ENCODE measurements at regions not wholly inside any gene's neighbourhood (a gene's known extent, or its start where the extent isn't known, plus 50 kb on each side); places are given as distances from the start of the nearest gene placed in this dataset.

- no peak for DNase-seq (ENCODE audit: low spot score)
- intact Hi-C loops (cut with DNase I) = no loop called here
These were observed 157.9 kb upstream of the ALDH1B1 start for GRCh38 chr9:38234479-38235170.

DNA sequence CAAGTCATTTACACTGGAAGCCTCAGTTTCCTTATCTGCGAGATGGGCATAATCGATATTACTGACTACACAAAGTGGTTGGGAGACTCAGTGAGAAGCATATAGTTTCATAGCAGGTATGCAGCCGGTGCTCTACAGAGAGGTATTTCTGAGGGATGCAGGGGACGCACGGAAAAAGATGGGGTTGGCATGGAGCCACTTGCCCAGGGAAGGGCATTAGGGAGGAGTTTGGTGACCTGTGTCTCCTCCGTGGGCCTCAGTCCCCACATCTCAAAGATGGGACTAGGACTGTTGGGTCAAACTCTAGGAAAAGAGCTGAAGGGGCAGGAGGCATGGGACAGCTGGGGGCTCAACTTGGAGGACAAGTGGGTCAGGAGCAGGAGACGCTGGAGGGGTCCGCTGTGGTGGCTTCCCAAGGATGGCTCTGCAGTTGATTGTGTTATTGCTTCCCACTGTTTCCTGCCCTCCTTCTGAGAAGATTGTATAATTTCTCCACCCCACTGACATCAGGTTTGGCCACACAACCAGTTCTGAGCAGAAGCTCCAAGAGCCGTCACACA lies 158.6 kb upstream of the ALDH1B1 start:
- DNase-seq (ENCODE audit: low spot score) = no peak
- intact Hi-C loops (cut with DNase I) = no loop called here

DNA sequence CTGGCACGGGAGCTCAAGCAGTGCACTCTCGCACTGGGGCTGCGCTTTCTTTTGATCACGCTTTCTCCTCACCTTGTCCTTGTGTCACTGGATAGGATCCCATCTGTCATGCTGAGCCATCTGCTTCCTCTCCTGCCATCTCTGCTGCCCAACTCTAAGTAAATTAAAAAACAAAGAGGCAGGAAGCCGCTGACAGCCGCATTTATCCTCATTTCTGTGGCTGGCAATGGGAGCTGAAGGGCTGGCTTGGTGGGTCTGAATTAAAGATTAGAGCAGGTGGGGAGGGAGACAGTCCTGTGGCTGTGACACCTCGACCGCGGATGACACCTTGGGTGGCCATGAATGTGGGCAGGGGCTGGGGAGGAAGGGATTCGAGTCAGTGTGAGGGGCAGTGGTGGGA lies 159.2 kb upstream of the ALDH1B1 start:
- intact Hi-C loops (cut with DNase I) = no loop called here

DNA sequence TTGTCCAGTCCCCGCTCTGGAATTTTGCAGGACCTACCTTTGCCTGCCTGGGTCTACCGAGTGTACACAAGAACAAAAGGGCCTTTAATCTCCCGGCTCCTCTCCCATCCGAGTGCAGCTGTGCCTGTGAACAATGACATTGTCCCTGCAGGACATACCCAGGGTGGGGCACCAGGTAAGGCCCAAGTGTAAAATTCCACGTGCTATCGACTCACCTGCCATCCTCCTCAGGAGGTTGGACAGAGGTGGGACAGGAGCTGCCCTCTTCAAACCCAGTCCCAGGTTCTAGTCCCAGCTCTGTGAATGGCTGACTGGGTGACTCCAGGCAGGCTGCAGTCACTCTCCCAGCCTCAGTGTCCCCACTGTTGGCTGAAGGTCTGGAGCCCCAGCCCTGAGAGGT lies 159.6 kb upstream of the ALDH1B1 start:
- no peak for DNase-seq (ENCODE audit: low spot score)
- intact Hi-C loops (cut with DNase I) = no loop called here

More for the DNA sequence above, 159.2 kb upstream of the ALDH1B1 start:
- DNase-seq (ENCODE audit: low spot score) = no peak

DNA sequence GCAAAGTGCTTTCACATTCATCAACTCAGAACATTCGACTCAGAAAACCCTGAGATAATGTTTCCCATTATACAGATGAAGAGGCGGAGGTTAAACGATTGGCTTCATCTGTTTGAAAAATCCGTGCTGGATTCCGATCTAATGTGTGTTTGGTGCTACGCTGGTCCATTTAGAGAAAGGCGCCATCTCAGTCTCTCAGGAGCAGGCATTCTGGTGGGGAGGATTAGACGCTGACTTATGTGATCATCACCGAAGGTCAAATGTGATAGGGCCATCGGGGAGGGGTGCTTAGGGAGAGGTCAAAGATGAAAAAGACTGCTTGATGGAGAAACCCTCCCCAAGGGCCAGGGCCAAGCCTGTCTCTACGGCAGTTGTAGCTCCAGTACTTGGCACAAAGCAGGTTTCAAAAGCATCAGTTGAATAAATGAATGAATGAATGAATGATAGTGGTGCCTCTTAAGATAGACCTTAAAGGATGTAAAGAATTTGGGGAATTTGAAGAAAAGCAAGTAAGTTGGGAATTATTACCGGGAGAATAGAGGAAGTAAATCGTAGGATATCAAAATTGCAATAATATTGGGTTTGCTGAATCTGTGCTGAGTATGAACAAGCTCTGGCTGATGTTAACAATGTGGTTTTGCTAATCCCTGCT lies 160.6 kb upstream of the SHB start:
- intact Hi-C loops (cut with DNase I) = no loop called here
- DNase-seq (ENCODE audit: low spot score) = no peak

DNA sequence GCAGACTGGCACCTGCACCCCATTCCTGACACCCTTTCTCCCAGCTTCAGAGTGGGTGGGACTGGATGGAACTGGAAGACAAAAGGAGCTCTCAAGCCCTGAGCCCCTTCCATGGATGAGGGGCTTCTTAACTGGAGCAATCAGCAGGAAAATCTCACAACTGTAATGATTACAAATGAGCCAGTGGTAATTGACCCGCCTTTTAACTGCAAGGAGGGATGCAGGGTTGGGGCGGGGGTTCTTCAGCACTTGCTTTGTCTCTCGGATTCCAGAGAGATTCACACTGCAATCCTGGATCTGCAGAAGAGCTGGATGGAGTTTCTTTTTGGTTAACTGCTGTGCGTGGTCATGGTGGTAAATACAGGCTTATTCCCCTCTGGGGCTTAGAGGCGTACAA lies 160.1 kb upstream of the SHB start:
- DNase-seq (ENCODE audit: low spot score) = no peak
- intact Hi-C loops (cut with DNase I) = no loop called here

- intact Hi-C loops (cut with DNase I) = no loop called here
- DNase-seq (ENCODE audit: low spot score) = no peak
These were observed 159.5 kb upstream of the SHB start for GRCh38 chr9:38228331-38229103.

GRCh38 chr9:38227656-38228055 lies 158.6 kb upstream of the SHB start:
- intact Hi-C loops (cut with DNase I) = no loop called here
- no peak for DNase-seq (ENCODE audit: low spot score)

GRCh38 chr9:38227061-38227540 lies 158.1 kb upstream of the SHB start:
- no peak for DNase-seq (ENCODE audit: low spot score)
- intact Hi-C loops (cut with DNase I) = no loop called here

DNA sequence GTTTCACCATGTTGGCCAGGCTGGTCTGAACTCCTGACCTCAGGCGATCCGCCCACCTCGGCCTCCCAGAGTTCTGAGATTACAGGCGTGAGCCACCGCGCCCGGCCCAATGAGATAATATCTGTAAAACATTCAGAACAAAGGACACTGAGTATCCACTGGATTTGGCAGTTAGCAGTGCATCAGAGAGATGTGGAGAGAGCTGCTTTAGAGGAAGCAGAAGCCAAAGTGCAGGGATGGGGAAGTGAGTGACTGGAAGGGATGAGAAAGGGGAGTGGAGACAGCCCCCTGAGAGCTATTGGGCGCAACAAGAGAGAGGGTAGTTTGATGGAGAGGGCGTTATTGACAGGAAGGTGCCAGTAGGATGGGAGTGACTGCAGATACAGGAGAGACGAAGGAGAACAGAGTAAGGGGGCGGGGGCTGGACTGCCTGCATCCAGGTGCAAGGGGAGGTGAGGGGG lies 157.5 kb upstream of the SHB start:
- DNase-seq (ENCODE audit: low spot score) = no peak
- intact Hi-C loops (cut with DNase I) = no loop called here

DNA sequence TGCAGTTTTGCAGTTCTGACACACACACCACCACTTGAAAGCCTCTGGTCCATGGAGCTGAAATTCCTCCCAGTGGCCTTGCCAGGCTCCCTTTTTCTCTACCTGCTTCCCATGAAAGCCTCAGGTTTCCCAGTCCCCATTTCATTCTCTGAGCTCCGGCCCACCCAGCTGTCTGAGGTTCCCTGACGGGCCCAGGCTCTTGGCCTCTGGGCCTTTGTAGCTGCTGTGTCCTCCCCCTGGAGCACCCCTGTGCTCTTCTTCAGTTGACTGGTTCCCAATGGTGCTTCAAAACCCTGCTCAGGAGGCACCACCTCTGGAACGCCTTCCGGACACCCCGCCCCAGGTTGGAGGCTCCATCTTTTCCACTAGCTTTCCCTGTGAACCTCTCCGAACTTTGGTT lies 155.9 kb upstream of the SHB start:
- intact Hi-C loops (cut with DNase I) = no loop called here

GRCh38 chr9:38216572-38216971 lies 147.5 kb upstream of the SHB start:
- intact Hi-C loops (cut with DNase I) = no loop called here
- no peak for DNase-seq (ENCODE audit: low spot score)

More for the DNA sequence above, 155.9 kb upstream of the SHB start:
- DNase-seq (ENCODE audit: low spot score) = no peak

DNA sequence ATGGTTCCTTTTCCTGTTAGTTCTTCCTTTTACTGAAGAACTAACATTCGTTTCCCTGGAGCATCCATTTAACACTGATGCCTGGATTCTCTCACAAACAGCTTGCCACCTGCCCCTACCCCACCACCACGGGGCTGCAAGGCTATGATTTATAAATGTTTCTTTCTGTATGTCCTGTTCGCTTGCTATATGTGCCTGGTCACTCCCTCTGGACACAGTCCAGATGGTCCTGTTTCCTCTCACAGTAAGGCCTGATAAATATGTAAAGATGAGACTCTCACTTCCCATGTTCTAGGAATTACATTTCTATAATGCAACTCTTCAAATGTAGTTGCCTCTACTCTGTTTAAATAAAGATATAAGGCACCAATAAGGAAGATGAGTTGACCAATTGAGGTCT lies 146.4 kb upstream of the SHB start:
- DNase-seq (ENCODE audit: low spot score) = no peak
- intact Hi-C loops (cut with DNase I) = no loop called here

DNA sequence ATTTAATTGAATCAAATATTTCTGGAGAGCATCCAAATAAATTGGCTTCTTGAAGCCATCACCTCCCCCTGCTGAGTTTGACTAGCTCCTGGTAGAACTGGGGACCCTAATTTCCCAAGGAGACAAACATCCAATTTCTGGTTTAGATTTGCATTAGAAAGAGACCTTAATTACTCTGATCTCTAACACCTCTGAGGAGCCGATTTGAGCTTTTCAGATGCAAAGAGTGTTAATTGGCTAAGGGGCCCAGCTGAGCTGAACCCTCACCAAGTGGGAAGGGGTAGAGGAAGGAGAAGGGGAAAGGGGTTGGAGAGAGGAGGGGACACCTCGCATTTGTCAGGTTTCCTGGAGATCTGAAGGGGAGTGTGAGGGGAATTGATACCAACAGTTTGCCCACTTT lies 145.4 kb upstream of the SHB start:
- no peak for DNase-seq (ENCODE audit: low spot score)
- intact Hi-C loops (cut with DNase I) = no loop called here

DNA sequence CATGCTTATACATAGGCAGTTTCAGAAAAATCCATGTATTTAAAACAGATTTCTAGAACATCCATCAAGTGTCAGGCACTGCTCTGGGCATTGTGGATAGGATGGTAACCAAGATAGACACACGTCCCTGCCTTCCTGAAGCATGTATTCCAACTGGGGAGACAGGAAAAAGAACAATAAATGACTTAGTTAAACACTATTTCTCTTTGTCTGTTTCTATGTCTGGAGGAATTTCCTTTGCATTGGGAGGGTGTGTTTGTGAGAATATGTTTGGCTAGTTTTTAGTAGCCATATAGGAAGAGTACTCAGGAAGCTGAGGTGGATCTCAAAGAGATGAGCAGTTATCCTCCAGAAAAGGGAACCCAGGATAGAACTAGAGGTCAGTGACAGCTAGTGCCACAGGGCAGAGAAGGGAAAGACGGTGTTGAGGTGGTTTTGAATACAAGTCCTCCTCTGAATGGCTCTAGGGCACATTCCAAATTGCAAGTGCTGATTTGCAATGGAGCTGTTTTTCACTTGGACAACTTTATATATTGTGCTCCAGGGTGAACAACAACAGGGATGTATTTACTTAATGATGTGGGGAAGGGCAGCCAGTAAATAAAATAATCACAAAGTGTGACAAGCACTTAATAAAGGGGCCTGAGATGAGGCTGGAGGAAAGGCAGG lies 144.7 kb upstream of the SHB start:
- intact Hi-C loops (cut with DNase I) = no loop called here
- DNase-seq (ENCODE audit: low spot score) = no peak

DNA sequence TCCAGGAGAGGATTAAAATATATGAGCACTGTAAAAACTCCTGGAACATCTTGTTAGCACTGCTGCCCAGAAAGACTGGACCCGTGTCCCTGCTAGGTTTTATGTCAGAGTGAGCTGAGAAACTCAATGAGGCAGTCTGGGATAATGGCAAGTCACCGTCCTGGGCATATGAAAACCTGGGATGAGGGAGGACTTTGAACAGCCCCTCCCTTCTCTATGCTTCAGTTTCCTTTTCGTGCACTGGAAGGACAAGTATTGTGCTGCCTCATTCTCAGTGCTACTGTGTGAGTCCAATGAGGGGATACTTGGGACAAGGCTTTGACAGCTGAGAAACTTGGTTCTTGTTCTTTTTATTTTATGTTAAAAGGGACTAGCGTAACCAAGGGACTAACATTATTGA lies 143.0 kb upstream of the SHB start:
- intact Hi-C loops (cut with DNase I) = no loop called here
- no peak for DNase-seq (ENCODE audit: low spot score)

DNA sequence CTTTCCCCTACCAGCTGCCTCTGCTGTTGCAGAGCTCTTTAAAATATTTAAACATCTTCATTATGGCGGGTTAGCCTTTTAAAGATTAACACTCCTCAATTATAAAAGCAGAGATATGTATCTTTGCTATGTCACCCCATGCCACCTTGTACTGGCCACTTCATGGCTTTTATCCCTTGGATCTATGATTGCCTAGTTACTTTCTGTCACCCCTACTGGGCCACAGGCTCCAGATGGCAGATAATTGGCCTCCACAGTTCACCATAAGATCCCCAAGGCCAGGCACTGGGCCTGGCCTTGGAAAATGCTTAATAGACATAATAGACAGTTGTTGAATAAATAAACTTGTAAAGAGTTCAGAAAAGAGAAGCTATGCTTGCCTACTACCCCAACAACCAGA lies 142.0 kb upstream of the SHB start:
- DNase-seq (ENCODE audit: low spot score) = no peak
- intact Hi-C loops (cut with DNase I) = no loop called here

- DNase-seq (ENCODE audit: low spot score) = no peak
- intact Hi-C loops (cut with DNase I) = no loop called here
These were observed 139.3 kb upstream of the SHB start for GRCh38 chr9:38208206-38208901.

- DNase-seq (ENCODE audit: low spot score) = no peak
- intact Hi-C loops (cut with DNase I) = no loop called here
These were observed 138.3 kb upstream of the SHB start for GRCh38 chr9:38207247-38207778.
